Naive thymus-derived CD4-positive, alpha-beta T cell (primary cell): ENCODE measurements at regions not wholly inside any gene's neighbourhood (a gene's known extent, or its start where the extent isn't known, plus 50 kb on each side); places are given as distances from the start of the nearest gene placed in this dataset.
"Not testable (repeated sequence)": the region's sequence is repeated elsewhere in the genome, so short reads cannot be mapped to it uniquely, and the experiment has no call there.

Experiments used
- ATAC-seq: fragments of 150-1000 bp; cut with Tn5 transposase; 2 replicates; pipeline ENCODE4 v1.10.0; 2021; ENCODE audit warnings: mild to moderate bottlenecking, moderate library complexity
- CTCF ChIA-PET: fragments of 350-600 bp; sonication (Branson Sonifier 250); formaldehyde crosslinking; loops from one replicate; lab custom pipeline; 2021; ENCODE audit warnings: antibody characterized with exemption; lab: Charles Lee
- POLR2A ChIA-PET: fragments of 350-600 bp; sonication (Branson Sonifier 250); formaldehyde crosslinking; loops from one replicate; lab custom pipeline; 2021; ENCODE audit warnings: antibody characterized with exemption, inconsistent platforms; lab: Charles Lee
- DNase-seq, 9 donors: peaks; one replicate each; pipeline versions ENCODE4 v3.0.0 to v3.0.0-alpha.2; 2020 to 2022; ENCODE audit warnings: mixed read lengths in 1 of 9
- H3K27ac ChIP-seq: one replicate; pipeline ENCODE4 v1.7.0; 2013; ENCODE audit warnings: mild to moderate bottlenecking, low read depth, low read length, moderate library complexity
- H3K27me3 ChIP-seq, 2 donors: one replicate each; pipeline ENCODE4 v1.7.0; 2013; ENCODE audit warnings: low read length in 2 of 2, mild to moderate bottlenecking in 2 of 2, moderate library complexity in 2 of 2; ENCODE audit not compliant: control insufficient read depth in 2 of 2, insufficient read depth in 2 of 2
- H3K36me3 ChIP-seq, 3 experiments: 1 replicate in 2 of 3; 2 replicates in 1 of 3; pipeline ENCODE4 v1.7.0; 2013; ENCODE audit warnings: low read length in 3 of 3, mild to moderate bottlenecking in 3 of 3, moderate library complexity in 1 of 3; ENCODE audit not compliant: insufficient read depth in 3 of 3, control insufficient read depth in 2 of 3
- H3K4me1 ChIP-seq, 2 donors: one replicate each; pipeline ENCODE4 v1.7.0; 2013; ENCODE audit warnings: low read length in 2 of 2, mild to moderate bottlenecking in 2 of 2, moderate library complexity in 1 of 2; ENCODE audit not compliant: control insufficient read depth in 2 of 2, insufficient read depth in 2 of 2
- H3K4me3 ChIP-seq: 2 replicates; pipeline ENCODE4 v1.7.0; 2013; ENCODE audit warnings: mild to moderate bottlenecking, low read length
- H3K9me3 ChIP-seq, 3 experiments: 1 replicate in 2 of 3; 2 replicates in 1 of 3; pipeline ENCODE4 v1.7.0; 2013; ENCODE audit warnings: low read length in 3 of 3; ENCODE audit not compliant: control insufficient read depth in 2 of 3
- H3K27ac Mint-ChIP-seq, 9 donors: one replicate each; pipeline ENCODE4 v1.8.0; 2020 to 2022; ENCODE audit warnings: mixed read lengths in 9 of 9, mild to moderate bottlenecking in 8 of 9, moderate library complexity in 5 of 9, inconsistent platforms in 2 of 9
- H3K27me3 Mint-ChIP-seq, 5 donors: one replicate each; pipeline ENCODE4 v1.8.0; 2021 to 2022; ENCODE audit warnings: mixed read lengths in 5 of 5, mild to moderate bottlenecking in 1 of 5
- H3K36me3 Mint-ChIP-seq, 5 donors: one replicate each; pipeline ENCODE4 v1.8.0; 2020 to 2022; ENCODE audit warnings: mixed read lengths in 5 of 5, mild to moderate bottlenecking in 3 of 5, inconsistent platforms in 1 of 5
- H3K4me1 Mint-ChIP-seq, 7 donors: one replicate each; pipeline ENCODE4 v1.8.0; 2020 to 2022; ENCODE audit warnings: mixed read lengths in 7 of 7, mild to moderate bottlenecking in 3 of 7, inconsistent platforms in 1 of 7
- H3K4me3 Mint-ChIP-seq, 10 donors: one replicate each; pipeline ENCODE4 v1.8.0; 2020 to 2022; ENCODE audit warnings: mild to moderate bottlenecking in 10 of 10, mixed read lengths in 10 of 10, moderate library complexity in 6 of 10, inconsistent platforms in 2 of 10
- H3K9me3 Mint-ChIP-seq, 11 donors: one replicate each; pipeline ENCODE4 v1.8.0; 2020 to 2022; ENCODE audit warnings: mixed read lengths in 11 of 11, mild to moderate bottlenecking in 4 of 11, inconsistent platforms in 1 of 11, moderate library complexity in 1 of 11
- intact Hi-C, 2 donors: fragments of 100-400 bp; cut with micrococcal nuclease; formaldehyde crosslinking; loops; one replicate each; pipeline ENCODE4 v1.15.1; 2023

GRCh38 chr4:112708772-112709171 is 71.8 kb downstream of the LARP7 start:
- ATAC-seq (no peak), DNase-seq (no peak)
- CTCF ChIA-PET, result no interaction called here
- Mint-ChIP-seq H3K4me1 (peaks cover 14 to 21% (median 18%) of the 10 kb centered on the region in 7 donors), H3K36me3 (no peaks in the 10 kb centered on the region), H3K9me3 (no peaks in the 10 kb centered on the region), H3K4me3 (no peak overlapping the region), H3K27ac (no peak overlapping the region), H3K27me3 (peaks cover 41 to 53% (median 47%) of the 10 kb centered on the region in 5 donors)
- intact Hi-C loops, result loop anchor here (5.0 to 10.0 kb wide), 3 partner anchors 54 to 186 kb away; no protein-coding TSS in a partner anchor
- Histone ChIP-seq H3K27me3 (peaks cover 0 to 17% of the 10 kb centered on the region in 2 donors), H3K36me3 (no peaks in the 10 kb centered on the region), H3K9me3 (no peaks in the 10 kb centered on the region), H3K4me3 (no peak overlapping the region), H3K27ac (no peak overlapping the region), H3K4me1 (peaks cover 5% of the 10 kb centered on the region in 2 donors)
- POLR2A ChIA-PET, result no interaction called here

DNA sequence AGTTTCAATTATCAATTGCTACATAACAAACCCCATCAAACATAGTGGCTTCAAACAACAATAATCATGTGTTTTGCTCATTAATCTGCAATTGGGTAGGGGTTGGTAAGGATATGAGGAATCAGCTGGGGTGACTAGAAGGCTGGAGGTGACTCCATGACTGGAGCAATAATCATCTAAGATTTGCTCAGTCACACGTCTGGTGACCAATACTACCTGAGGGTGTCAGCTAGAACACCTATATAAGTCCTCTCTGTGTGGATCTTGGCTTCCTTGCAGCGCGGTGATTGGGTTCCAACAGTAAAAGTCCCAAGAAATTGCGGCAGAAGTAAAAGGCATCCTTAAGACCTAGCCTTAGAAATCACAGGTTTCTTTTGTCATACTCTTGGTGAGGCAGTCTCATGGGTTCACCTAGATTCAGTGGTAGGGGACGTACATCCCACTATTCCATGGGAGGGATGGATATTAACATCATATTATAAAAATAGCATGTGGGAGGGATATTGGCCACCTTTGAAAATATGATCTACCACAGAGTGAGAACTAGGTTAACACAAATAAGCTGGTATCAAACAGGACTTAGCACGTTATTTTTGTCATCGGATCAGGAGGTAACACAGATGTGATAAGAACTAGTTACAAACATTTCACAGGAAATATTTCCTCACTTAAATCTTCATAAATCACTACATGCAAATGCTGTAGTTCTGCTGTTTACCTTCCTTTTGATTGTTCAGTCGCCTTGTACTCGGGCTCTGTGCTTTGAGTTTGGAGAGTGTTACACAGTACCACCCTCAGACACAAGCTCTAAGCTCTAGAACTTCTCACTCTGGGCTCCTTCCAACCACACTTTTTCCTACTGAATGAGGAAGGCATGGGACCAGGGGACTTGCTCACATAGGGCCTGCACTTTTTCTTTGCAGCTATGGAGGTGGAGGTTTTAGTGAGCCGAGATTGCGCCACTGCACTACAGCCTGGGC is 78.3 kb downstream of the LARP7 start:
- Mint-ChIP-seq H3K4me3 (no peak overlapping the region), H3K9me3 (no peaks in the 10 kb centered on the region), H3K27ac (no peak overlapping the region), H3K4me1 (no peaks in the 10 kb centered on the region), H3K27me3 (peaks cover 8 to 23% (median 9%) of the 10 kb centered on the region in 5 donors), H3K36me3 (no peaks in the 10 kb centered on the region)
- no peaks in the 10 kb centered on the region for H3K9me3 ChIP-seq
- H3K4me1 ChIP-seq, result no peaks in the 10 kb centered on the region
- no peak for ATAC-seq
- no peaks in the 10 kb centered on the region for H3K36me3 ChIP-seq
- H3K27ac ChIP-seq, result no peak overlapping the region
- H3K27me3 ChIP-seq, result no peaks in the 10 kb centered on the region
- H3K4me3 ChIP-seq, result no peak overlapping the region
- POLR2A ChIA-PET, result no interaction called here
- CTCF ChIA-PET, result no interaction called here
- DNase-seq, result no peak
- intact Hi-C loops, result no loop called here

GRCh38 chr4:112717856-112718255 is 80.9 kb downstream of the LARP7 start:
- no peaks in the 10 kb centered on the region for H3K36me3 ChIP-seq
- no peak overlapping the region for H3K27ac ChIP-seq
- H3K27me3 ChIP-seq, result no peaks in the 10 kb centered on the region
- no peaks in the 10 kb centered on the region for H3K9me3 Mint-ChIP-seq
- H3K4me1 ChIP-seq, result no peaks in the 10 kb centered on the region
- no peak for ATAC-seq
- H3K4me3 Mint-ChIP-seq, result no peak overlapping the region
- no peaks in the 10 kb centered on the region for H3K36me3 Mint-ChIP-seq
- intact Hi-C loops, result no loop called here
- CTCF ChIA-PET, result no interaction called here
- H3K27ac Mint-ChIP-seq, result no peak overlapping the region
- no peak overlapping the region for H3K4me3 ChIP-seq
- DNase-seq, result no peak
- no peaks in the 10 kb centered on the region for H3K9me3 ChIP-seq
- peaks cover 14 to 35% (median 25%) of the 10 kb centered on the region in 5 donors for H3K27me3 Mint-ChIP-seq
- H3K4me1 Mint-ChIP-seq, result no peaks in the 10 kb centered on the region
- POLR2A ChIA-PET, result no interaction called here

- no peak overlapping the region for H3K27ac Mint-ChIP-seq
- no peaks in the 10 kb centered on the region for H3K27me3 ChIP-seq
- H3K27me3 Mint-ChIP-seq, result peaks cover 10 to 35% (median 16%) of the 10 kb centered on the region in 5 donors
- no peaks in the 10 kb centered on the region for H3K9me3 Mint-ChIP-seq
- H3K36me3 Mint-ChIP-seq, result no peaks in the 10 kb centered on the region
- no peaks in the 10 kb centered on the region for H3K4me1 Mint-ChIP-seq
- no peak overlapping the region for H3K27ac ChIP-seq
- intact Hi-C loops, result no loop called here
- no peaks in the 10 kb centered on the region for H3K4me1 ChIP-seq
- no peaks in the 10 kb centered on the region for H3K36me3 ChIP-seq
- ATAC-seq, result no peak
- H3K4me3 Mint-ChIP-seq, result no peak overlapping the region
- CTCF ChIA-PET, result no interaction called here
- no peaks in the 10 kb centered on the region for H3K9me3 ChIP-seq
- no peak for DNase-seq
- POLR2A ChIA-PET, result no interaction called here
- H3K4me3 ChIP-seq, result no peak overlapping the region
Observed at GRCh38 chr4:112721627-112722026, 84.7 kb downstream of the LARP7 start.

GRCh38 chr4:112726041-112726440 is 89.1 kb downstream of the LARP7 start:
- H3K27me3 ChIP-seq, result no peaks in the 10 kb centered on the region
- H3K36me3 ChIP-seq, result no peaks in the 10 kb centered on the region
- DNase-seq (no peak), ATAC-seq (no peak)
- ChIA-PET CTCF (no interaction called here), POLR2A (no interaction called here)
- no peaks in the 10 kb centered on the region for H3K4me1 ChIP-seq
- H3K27ac Mint-ChIP-seq, result no peak overlapping the region
- no peak overlapping the region for H3K4me3 ChIP-seq
- H3K9me3 Mint-ChIP-seq, result no peaks in the 10 kb centered on the region
- no peaks in the 10 kb centered on the region for H3K4me1 Mint-ChIP-seq
- H3K27me3 Mint-ChIP-seq, result peaks cover under 1 to 16% (median 7%) of the 10 kb centered on the region in 5 donors
- H3K9me3 ChIP-seq, result no peaks in the 10 kb centered on the region
- H3K27ac ChIP-seq, result no peak overlapping the region
- no peak overlapping the region for H3K4me3 Mint-ChIP-seq
- intact Hi-C loops, result no loop called here
- H3K36me3 Mint-ChIP-seq, result no peaks in the 10 kb centered on the region

GRCh38 chr4:112727728-112728127 is 90.8 kb downstream of the LARP7 start:
- H3K9me3 Mint-ChIP-seq, H3K27ac Mint-ChIP-seq, H3K27ac ChIP-seq, H3K27me3 Mint-ChIP-seq, H3K36me3 Mint-ChIP-seq, H3K4me1 ChIP-seq, H3K27me3 ChIP-seq, DNase-seq, H3K9me3 ChIP-seq, CTCF ChIA-PET, ATAC-seq, intact Hi-C loops, H3K4me3 ChIP-seq, H3K4me3 Mint-ChIP-seq, H3K36me3 ChIP-seq, H3K4me1 Mint-ChIP-seq: not testable (repeated sequence)
- POLR2A ChIA-PET, result interaction anchor here (0.6 kb wide), 1 partner anchor 806 kb away, joined by 3 read pairs; no protein-coding TSS in a partner anchor

DNA sequence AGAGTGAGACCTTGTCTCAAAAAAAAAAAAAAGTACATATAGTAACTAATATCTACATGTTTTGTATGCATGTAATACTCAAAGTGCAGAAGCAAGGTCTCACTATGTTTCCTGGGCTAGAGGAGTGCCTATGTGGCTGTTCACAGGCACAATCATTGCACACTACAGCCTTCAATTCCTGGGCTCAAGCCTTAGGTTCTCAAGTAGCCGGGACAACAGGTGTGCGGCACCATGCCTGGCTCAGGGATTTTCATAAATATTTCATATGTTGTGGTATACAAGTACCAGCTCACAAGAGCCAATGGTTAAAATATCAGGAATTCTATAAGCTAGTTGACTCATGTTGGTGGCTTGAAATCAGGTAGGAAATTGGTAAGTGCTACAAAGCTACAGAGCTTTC is 94.8 kb downstream of the LARP7 start:
- DNase-seq, result no peak
- ChIA-PET POLR2A (no interaction called here), CTCF (no interaction called here)
- no peaks in the 10 kb centered on the region for H3K9me3 Mint-ChIP-seq
- ATAC-seq, result no peak
- H3K4me3 Mint-ChIP-seq, result no peak overlapping the region
- Histone ChIP-seq H3K36me3 (no peaks in the 10 kb centered on the region), H3K27me3 (no peaks in the 10 kb centered on the region), H3K9me3 (no peaks in the 10 kb centered on the region), H3K27ac (no peak overlapping the region), H3K4me1 (no peaks in the 10 kb centered on the region), H3K4me3 (no peak overlapping the region)
- intact Hi-C loops, result no loop called here
- no peaks in the 10 kb centered on the region for H3K36me3 Mint-ChIP-seq
- peaks cover 0 to 2% (median 0%) of the 10 kb centered on the region in 5 donors for H3K27me3 Mint-ChIP-seq
- H3K4me1 Mint-ChIP-seq, result peaks cover 0 to 13% (median 4%) of the 10 kb centered on the region in 7 donors
- no peak overlapping the region for H3K27ac Mint-ChIP-seq
